HG03558 (cell line): ENCODE measurements at regions not wholly inside any gene's neighbourhood (a gene's known extent, or its start where the extent isn't known, plus 50 kb on each side); places are given as distances from the start of the nearest gene placed in this dataset.
"Not testable (repeated sequence)": the region's sequence is repeated elsewhere in the genome, so short reads cannot be mapped to it uniquely, and the experiment has no call there.

Experiments used
- ATAC-seq: cut with Tn5 transposase; IDR thresholded peaks from one replicate; pipeline ENCODE4 v1.9.1; 2021; ENCODE audit warnings: moderate number of reproducible peaks; ENCODE audit not compliant: unreplicated experiment; ENCODE audit errors: extremely low read depth

GRCh38 chr15:46960581-46960980, 756.7 kb upstream of the SEMA6D start:
- no peak for ATAC-seq

DNA sequence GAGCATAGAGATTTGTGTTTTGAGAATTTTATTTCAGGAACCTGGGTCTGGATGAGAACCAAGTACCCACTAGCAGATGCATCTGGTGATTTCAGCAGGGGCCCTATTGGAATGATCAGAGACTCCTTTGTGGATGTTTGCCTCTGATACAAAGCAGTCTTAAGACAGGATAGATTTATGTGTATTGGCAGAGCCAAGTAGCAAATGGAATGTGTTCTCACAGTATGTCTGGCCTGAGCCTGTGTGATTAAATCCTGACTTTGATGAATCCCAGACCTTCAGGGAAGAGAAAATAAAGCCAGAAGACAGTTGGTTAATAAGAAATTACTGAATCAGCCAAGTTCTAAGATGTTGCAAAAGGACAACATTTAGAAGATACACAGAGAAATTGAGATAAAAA, 755.5 kb upstream of the SEMA6D start:
- no peak for ATAC-seq

DNA sequence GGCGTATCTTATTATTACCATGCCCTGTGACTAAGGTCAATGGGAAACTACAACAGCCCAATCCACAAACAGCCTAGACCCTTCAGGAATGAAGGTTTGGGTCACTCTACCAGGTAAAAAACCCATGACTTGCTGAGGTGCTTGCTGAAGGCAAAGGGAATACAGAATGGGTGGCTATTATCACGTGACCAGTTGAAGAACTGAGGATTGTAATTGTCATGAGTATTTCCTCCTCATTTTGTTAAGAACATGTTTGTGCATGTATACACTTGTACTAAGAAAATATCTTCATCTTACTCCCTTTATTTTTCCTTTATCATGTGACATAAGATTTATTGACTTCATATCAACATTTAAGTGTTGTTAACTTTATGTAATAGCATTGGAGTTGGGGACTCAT, 729.2 kb upstream of the SEMA6D start:
- not testable (repeated sequence) for ATAC-seq

DNA sequence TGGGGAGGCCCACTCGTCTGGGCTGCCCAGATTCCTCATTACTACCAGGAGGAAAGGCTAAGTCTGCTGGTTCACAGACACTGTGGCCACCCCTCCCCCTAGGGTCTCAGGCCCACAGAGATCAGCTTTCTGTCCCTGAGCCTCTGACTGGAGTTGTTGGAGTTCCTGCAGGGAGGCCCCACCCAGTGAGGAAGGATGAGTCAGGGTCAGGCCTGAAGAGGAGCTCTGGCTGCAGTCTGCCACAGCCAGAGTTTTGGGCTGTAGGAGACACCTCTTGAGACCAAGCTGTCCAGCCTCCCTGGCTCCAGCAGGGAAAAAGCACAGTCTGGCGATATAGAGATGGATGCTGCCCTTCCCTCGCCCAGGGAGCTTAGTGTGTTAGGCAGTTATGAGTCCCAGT, 720.9 kb upstream of the SEMA6D start:
- ATAC-seq: no peak

GRCh38 chr15:46997501-46997900, 719.8 kb upstream of the SEMA6D start:
- no peak for ATAC-seq

DNA sequence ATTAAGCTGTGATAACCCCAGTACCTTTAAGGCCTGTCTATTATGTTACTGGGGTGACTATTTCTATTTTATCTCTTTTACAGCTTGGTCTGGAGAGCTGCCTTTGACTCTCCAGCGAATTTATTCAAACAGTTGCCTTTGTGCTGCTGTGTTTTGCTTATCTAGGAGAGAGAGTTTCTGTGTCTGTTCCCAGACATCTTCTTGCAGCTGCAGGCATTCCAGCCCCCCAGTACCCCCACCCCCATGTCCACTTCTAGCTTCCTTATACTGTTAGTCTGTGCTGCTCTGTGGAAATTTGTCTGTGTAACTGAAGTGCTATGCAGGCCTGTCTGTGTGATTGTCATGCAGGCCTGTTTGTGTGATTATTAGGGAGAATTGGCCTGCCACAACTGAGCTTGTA, 713.7 kb upstream of the SEMA6D start:
- no peak for ATAC-seq

- no peak for ATAC-seq
These were observed 703.9 kb upstream of the SEMA6D start for GRCh38 chr15:47013446-47013845.

GRCh38 chr15:47027322-47027946, 689.9 kb upstream of the SEMA6D start:
- ATAC-seq: no peak

DNA sequence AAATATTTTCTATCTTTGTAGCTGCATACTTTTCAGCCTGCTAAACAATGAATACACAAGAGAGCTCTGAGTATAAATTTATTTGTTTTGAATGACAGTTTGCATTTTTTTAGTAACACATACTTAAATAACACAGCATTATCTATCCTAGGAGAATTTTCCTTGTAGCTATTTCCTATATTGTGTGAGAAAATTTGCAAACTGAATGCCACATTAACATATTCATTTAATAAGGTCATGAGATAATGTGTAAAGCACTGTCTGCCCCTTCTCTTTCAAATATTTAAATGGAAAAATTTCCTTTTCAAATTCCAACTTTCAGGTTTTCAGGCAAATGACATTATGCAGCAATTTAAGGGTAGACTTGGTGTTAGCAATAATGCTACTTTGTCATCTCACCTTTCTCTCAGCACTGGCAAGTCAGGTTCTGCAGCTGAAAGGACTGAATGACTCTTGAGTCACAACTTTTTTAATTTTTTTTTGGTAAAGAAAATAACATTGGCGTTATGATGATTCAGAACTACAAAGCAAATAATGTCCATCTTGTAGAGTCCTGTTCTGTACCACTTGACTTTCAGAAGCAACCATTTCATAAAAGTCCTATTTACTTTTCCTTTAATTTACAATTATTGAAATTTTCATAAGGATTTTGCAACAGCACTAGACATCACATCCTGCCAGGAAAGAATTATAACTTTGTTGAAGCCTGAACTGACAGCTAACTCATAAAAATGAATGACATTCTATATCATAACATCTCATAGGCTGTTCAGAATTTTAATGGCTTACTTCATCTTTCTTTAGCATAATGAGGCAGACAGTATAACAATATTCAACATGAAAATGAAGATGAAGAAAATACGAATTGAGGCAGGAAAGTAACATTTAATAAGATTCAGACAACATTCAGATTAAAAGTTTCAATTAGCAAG, 681.6 kb upstream of the SEMA6D start:
- ATAC-seq: no peak

- ATAC-seq: no peak
These were observed 680.3 kb upstream of the SEMA6D start for GRCh38 chr15:47037003-47037402.

DNA sequence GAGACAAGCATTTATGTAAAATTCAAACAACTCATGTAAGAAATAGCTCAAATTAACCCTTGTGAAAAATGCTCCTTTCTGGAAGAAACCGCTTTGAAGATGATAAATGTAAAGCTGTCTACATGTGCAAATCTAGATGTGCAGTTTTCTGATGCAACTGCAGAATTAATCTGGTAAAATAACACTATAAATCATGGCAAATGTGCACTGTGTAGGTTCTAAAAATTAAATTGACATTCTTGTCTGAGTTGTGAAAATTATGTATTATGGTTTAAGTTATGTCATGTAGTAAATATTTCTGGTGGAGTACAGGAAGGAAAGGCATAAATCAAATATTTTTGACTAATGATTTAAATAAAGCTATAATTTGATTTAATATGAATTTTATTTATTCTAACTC, 678.1 kb upstream of the SEMA6D start:
- ATAC-seq: no peak

GRCh38 chr15:47041301-47041700, 676.0 kb upstream of the SEMA6D start:
- no peak for ATAC-seq

- not testable (repeated sequence) for ATAC-seq
These were observed 669.3 kb upstream of the SEMA6D start for GRCh38 chr15:47047981-47048380.

- ATAC-seq: no peak
These were observed 650.9 kb upstream of the SEMA6D start for GRCh38 chr15:47066392-47066791.

GRCh38 chr15:47077846-47078245, 639.5 kb upstream of the SEMA6D start:
- ATAC-seq: not testable (repeated sequence)

- no peak for ATAC-seq
These were observed 621.5 kb upstream of the SEMA6D start for GRCh38 chr15:47095833-47096232.

GRCh38 chr15:47098526-47098925, 618.8 kb upstream of the SEMA6D start:
- not testable (repeated sequence) for ATAC-seq

GRCh38 chr15:47099801-47100200, 617.5 kb upstream of the SEMA6D start:
- not testable (repeated sequence) for ATAC-seq

DNA sequence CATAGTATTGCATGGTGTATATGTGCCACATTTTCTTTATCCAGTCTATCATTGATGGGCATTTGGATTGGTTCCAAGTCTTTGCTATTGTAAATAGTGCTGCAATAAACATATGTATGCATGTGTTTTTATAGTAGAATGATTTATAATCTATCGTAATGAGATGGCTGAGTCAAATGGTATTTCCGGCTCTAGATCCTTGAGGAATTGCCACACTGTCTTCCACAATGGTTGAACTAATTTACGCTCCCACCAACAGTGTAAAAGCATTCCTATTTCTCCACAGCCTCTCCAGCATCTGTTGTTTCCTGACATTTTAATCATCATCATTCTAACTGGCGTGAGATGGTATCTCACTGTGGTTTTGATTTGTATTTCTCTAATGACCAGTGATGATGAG, 608.5 kb upstream of the SEMA6D start:
- not testable (repeated sequence) for ATAC-seq

DNA sequence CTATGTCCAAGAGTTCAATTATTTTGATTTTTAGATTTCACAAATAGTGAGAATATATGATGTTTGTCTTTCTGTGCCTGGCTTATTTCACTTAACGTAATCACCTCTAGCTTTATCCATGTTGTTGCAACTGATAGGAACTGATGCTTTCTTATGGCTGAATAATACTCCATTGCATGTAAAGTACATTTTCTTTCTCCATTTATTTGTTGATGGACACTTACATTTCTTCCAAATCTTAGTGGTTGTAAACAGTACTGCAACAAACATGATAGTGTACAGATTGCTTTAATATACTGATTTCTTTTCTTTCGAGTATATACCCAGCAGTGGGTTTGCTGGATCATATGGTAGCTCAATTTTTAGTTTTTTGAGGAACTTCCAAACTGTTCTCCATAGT, 600.6 kb upstream of the SEMA6D start:
- ATAC-seq: no peak

DNA sequence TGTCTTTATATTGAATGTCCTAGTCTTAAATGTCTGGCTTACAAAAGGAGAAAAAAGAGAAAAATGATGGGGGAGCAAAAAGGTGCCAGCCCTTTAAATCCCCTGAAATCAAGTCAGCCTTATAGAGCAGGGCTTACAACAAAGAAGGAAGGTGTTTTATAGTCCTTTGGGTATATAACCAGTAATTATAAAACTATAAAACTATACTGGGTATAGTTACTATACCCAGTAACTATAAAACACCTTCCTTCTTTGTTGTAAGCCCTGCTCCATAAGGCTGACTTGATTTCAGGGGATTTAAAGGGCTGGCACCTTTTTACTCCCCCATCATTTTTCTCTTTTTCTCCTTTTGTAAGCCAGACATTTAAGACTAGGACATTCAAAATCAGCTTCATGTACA, 598.0 kb upstream of the SEMA6D start:
- ATAC-seq: no peak
